ENCODE measurements at regions not wholly inside any gene's neighbourhood (a gene's known extent, or its start where the extent isn't known, plus 50 kb on each side); places are given as distances from the start of the nearest gene placed in this dataset.

DNA sequence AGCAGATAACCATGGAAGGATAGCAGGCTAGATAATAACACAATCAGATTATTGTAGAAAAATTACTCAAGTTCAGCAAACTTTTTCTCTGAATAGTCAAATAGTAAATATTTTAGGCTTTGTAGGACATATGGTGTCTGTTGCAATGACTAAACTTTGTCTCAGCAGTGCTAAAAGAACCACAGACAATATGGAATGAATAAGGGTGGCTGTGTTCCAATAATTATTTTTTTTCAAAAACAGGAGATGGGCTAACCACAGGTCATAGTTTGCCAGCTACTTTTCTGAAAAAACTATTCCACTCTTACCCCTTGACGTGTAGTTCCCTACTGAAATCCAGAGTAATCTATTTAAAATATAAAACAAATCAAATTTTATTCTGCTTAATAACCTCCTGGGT is 153.9 kb upstream of the LRRC4C start:
- no peak overlapping the region for H3K4me3 ChIP-seq (ENCODE audit: low read depth, low read length)
- DNase-seq (ENCODE audit: low read depth), result no peak
- TF ChIP-seq CTCF (conservative IDR thresholded peaks at IDR 0.05; ENCODE audit: low read depth, low read length), result no peak

DNA sequence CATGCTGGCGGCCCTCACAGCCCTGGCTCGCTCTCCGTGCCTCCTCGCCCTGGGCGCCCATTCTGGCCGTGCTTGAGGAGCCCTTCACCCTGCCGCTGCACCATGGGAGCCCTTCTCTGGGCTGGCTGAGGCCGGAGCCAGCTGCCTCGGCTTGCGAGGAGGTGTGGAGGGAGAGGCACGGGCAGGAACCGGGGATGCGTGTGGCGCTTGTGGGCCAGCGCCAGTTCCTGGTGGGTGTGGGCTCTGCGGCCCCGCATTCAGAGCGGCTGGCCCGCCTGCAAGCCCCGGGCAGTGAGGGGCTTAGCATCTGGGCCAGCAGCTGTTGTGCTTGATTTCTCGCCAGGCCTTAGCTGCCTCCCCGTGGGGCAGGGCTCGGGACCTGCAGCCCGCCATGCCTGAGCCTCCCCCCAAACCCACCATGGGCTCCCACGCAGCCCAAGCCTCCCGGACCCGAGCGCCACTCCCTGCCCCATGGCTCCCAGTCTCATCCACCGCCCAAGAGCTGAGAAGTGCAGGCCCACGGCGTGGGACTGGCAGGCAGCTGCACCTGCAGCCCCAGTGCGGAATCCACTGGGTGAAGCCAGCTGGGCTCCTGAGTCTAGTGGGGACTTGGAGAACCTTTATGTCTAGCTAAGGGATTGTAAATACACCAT is 163.4 kb upstream of the LRRC4C start:
- TF ChIP-seq CTCF (conservative IDR thresholded peaks at IDR 0.05; ENCODE audit: low read depth, low read length), result no peak
- no peak for DNase-seq (ENCODE audit: low read depth)
- H3K4me3 ChIP-seq (ENCODE audit: low read depth, low read length), result no peak overlapping the region

DNA sequence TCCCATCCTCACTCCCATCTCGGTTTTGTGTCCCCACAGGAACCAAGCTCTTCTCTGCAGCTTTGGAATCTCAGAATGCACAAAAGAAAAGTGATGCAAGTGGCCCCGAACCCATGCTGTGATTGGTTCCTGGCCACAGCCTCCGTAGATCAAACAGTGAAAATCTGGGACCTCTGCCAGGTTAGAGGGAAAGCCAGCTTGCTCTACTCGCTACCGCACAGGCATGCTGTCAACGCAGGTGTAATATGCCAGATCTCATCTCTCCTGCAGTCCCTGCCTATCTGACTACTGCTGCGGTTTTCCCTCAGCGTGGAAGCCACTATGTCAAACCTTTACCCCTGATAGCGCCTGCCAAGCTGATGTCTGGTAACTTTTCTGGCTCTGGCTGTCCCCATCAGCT is 200.5 kb upstream of the LRRC4C start:
- H3K4me3 ChIP-seq (ENCODE audit: low read depth, low read length), result no peak overlapping the region
- DNase-seq (ENCODE audit: low read depth), result no peak
- no peak for TF ChIP-seq CTCF (conservative IDR thresholded peaks at IDR 0.05; ENCODE audit: low read depth, low read length)

DNA sequence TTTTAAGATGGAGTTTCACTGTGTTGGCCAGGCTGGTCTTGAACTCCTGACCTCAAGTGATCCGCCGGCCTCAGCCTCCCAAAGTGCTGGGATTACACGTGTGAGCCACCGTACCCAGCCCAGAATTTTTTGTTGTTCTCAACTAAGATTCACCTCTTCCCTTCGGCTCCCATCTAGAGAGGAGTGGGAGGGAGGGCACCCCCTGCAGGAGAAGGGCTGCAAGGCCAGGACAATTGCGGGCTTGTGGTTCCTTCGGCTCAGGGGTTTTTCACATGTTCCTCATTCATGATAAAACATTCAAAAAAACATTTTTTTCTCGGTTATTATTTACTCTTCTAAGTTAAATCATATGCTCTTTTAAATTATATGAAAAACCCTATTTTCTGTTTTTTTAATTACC is 201.1 kb upstream of the LRRC4C start:
- no peak for DNase-seq (ENCODE audit: low read depth)
- H3K4me3 ChIP-seq (ENCODE audit: low read depth, low read length), result no peak overlapping the region

GRCh38 chr11:41665441-41666360 is 206.2 kb upstream of the LRRC4C start:
- no peak overlapping the region for H3K4me3 ChIP-seq (ENCODE audit: low read depth, low read length)
- TF ChIP-seq CTCF (conservative IDR thresholded peaks at IDR 0.05; ENCODE audit: low read depth, low read length), result no peak
- no peak for DNase-seq (ENCODE audit: low read depth)

More for the DNA sequence above, 201.1 kb upstream of the LRRC4C start:
- no peak for TF ChIP-seq CTCF (conservative IDR thresholded peaks at IDR 0.05; ENCODE audit: low read depth, low read length)

DNA sequence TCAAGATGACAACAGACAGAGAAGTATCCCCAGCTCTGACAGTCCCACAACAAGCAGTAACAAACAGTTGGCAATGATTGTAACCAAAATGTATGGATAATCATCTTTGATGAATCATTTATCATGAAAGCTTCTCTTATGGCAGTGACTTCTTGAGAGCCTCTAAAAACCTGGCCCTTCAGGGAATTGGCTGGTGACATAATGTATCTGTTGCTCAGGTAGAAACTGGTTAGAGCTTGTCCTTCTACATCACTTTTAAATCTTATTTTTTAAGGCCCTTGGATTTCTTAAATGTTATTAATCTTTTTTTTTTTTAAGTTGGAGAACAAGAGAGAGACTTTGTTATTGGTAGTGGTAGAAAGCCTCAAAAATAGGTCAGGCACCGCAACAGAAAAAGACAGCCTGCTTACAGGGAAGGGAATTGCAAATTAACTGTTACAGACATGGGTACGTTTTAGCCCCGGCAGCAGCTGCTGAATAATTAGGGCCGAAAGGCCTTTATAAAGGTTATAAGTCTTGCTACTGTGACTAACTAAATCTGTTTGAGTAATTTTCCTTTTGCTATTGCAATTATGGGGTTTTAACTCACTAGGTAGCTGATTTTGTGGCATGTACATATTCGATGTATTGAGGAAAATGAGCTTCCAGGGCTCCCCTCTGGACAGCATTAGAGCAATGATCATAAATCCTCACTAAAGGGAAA is 207.7 kb upstream of the LRRC4C start:
- no peak for TF ChIP-seq CTCF (conservative IDR thresholded peaks at IDR 0.05; ENCODE audit: low read depth, low read length)
- no peak overlapping the region for H3K4me3 ChIP-seq (ENCODE audit: low read depth, low read length)
- no peak for DNase-seq (ENCODE audit: low read depth)
